ENCODE measurements at regions not wholly inside any gene's neighbourhood (a gene's known extent, or its start where the extent isn't known, plus 50 kb on each side); places are given as distances from the start of the nearest gene placed in this dataset.

GRCh38 chr9:3585606-3586005 is 59.8 kb upstream of the RFX3 start:
- Histone ChIP-seq H3K36me3 (ENCODE audit: control insufficient read depth in 2 of 2, insufficient read depth in 2 of 2, low read length in 1 of 2) (no peaks in the 10 kb centered on the region), H3K27ac (ENCODE audit: low read depth in 2 of 2, low read length in 1 of 2) (no peak overlapping the region), H3K27me3 (ENCODE audit: control insufficient read depth in 1 of 2, insufficient read depth in 2 of 2, low read length in 2 of 2) (no peaks in the 10 kb centered on the region), H3K4me1 (ENCODE audit: control insufficient read depth in 2 of 2, insufficient read depth in 2 of 2, low read length in 1 of 2) (no peaks in the 10 kb centered on the region), H3K9me3 (ENCODE audit: control insufficient read depth in 2 of 2, insufficient read depth in 1 of 2, low read depth in 1 of 2, low read length in 1 of 2) (peaks cover 0 to 2% of the 10 kb centered on the region in 2 donors), H3K4me3 (ENCODE audit: low read depth in 1 of 2, low read length in 2 of 2) (no peak overlapping the region)
- WGBS, 2 donors = 78 to 81% methylated on average over 6 of the region's 6 CpGs

- H3K9me3 ChIP-seq (ENCODE audit: control insufficient read depth in 2 of 2, insufficient read depth in 1 of 2, low read depth in 1 of 2, low read length in 1 of 2) = peaks cover 0 to 2% of the 10 kb centered on the region in 2 donors
- no peaks in the 10 kb centered on the region for H3K4me1 ChIP-seq (ENCODE audit: control insufficient read depth in 2 of 2, insufficient read depth in 2 of 2, low read length in 1 of 2)
- no peak overlapping the region for H3K27ac ChIP-seq (ENCODE audit: low read depth in 2 of 2, low read length in 1 of 2)
- no peaks in the 10 kb centered on the region for H3K36me3 ChIP-seq (ENCODE audit: control insufficient read depth in 2 of 2, insufficient read depth in 2 of 2, low read length in 1 of 2)
- no peaks in the 10 kb centered on the region for H3K27me3 ChIP-seq (ENCODE audit: control insufficient read depth in 1 of 2, insufficient read depth in 2 of 2, low read length in 2 of 2)
- 91 to 97% methylated on average over 2 of the region's 2 CpGs for WGBS, 2 donors
- H3K4me3 ChIP-seq (ENCODE audit: low read depth in 1 of 2, low read length in 2 of 2) = no peak overlapping the region
Measured at GRCh38 chr9:3578786-3579185, 53.0 kb upstream of the RFX3 start.

- 77 to 84% methylated on average over 7 of the region's 7 CpGs for WGBS, 2 donors
- Histone ChIP-seq H3K27me3 (ENCODE audit: control insufficient read depth in 1 of 2, insufficient read depth in 2 of 2, low read length in 2 of 2) (no peaks in the 10 kb centered on the region), H3K36me3 (ENCODE audit: control insufficient read depth in 2 of 2, insufficient read depth in 2 of 2, low read length in 1 of 2) (no peaks in the 10 kb centered on the region), H3K4me1 (ENCODE audit: control insufficient read depth in 2 of 2, insufficient read depth in 2 of 2, low read length in 1 of 2) (no peaks in the 10 kb centered on the region), H3K4me3 (ENCODE audit: low read depth in 1 of 2, low read length in 2 of 2) (no peak overlapping the region), H3K27ac (ENCODE audit: low read depth in 2 of 2, low read length in 1 of 2) (no peak overlapping the region), H3K9me3 (ENCODE audit: control insufficient read depth in 2 of 2, insufficient read depth in 1 of 2, low read depth in 1 of 2, low read length in 1 of 2) (peaks cover 0 to 2% of the 10 kb centered on the region in 2 donors)
Measured at GRCh38 chr9:3576328-3576727, 50.5 kb upstream of the RFX3 start.

- H3K36me3 ChIP-seq (ENCODE audit: control insufficient read depth in 2 of 2, insufficient read depth in 2 of 2, low read length in 1 of 2) = no peaks in the 10 kb centered on the region
- no peaks in the 10 kb centered on the region for H3K27me3 ChIP-seq (ENCODE audit: control insufficient read depth in 1 of 2, insufficient read depth in 2 of 2, low read length in 2 of 2)
- no peak overlapping the region for H3K4me3 ChIP-seq (ENCODE audit: low read depth in 1 of 2, low read length in 2 of 2)
- H3K27ac ChIP-seq (ENCODE audit: low read depth in 2 of 2, low read length in 1 of 2) = no peak overlapping the region
- H3K9me3 ChIP-seq (ENCODE audit: control insufficient read depth in 2 of 2, insufficient read depth in 1 of 2, low read depth in 1 of 2, low read length in 1 of 2) = peaks cover 0 to 2% of the 10 kb centered on the region in 2 donors
- 92 to 95% methylated on average over 3 of the region's 3 CpGs for WGBS, 2 donors
- H3K4me1 ChIP-seq (ENCODE audit: control insufficient read depth in 2 of 2, insufficient read depth in 2 of 2, low read length in 1 of 2) = no peaks in the 10 kb centered on the region
Measured at GRCh38 chr9:3575821-3576220, 50.0 kb upstream of the RFX3 start.
